Omental fat pad (tissue), 3 donors: ENCODE measurements at regions not wholly inside any gene's neighbourhood (a gene's known extent, or its start where the extent isn't known, plus 50 kb on each side); places are given as distances from the start of the nearest gene placed in this dataset.

Experiments
- ATAC-seq: fragments of 150-250 bp; one replicate; pipeline ENCODE4 v1.9.1; 2016; ENCODE audit warnings: mild to moderate bottlenecking, moderate library complexity; ENCODE audit not compliant: low FRiP score
- DNase-seq: peaks from one replicate; pipeline ENCODE4 v3.0.0-alpha.2; 2019; ENCODE audit warnings: low spot score
- TF ChIP-seq, protein P1 (sequence below), 3 donors: fragments of 450-650 bp; IDR thresholded peaks; one replicate each; pipeline ENCODE4 v1.5.1; 2016 to 2017; ENCODE audit warnings: antibody characterized with exemption in 3 of 3, mild to moderate bottlenecking in 3 of 3, moderate library complexity in 2 of 3

DNA sequence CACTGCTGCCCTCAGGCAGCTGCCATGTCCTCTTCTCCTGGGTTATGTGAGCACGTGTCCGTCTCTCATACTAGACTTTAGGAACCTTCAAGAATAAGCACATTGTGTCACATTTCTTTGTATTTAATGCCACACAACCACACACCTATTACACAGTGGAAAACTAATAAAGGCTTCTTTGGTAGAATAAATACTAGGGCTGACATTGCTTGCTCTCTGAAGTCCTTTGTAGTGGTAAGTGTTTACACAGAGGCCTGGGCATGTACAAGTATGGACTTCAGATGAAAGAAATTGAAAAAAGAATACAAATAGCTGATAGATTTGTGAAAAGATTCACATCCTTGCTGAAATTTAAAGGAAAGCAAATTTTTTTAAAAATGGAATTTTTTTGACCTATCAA lies 188.1 kb upstream of the CCL2 start:
- DNase-seq (no peak), ATAC-seq (no peak)
- TF ChIP-seq, protein P1, sequence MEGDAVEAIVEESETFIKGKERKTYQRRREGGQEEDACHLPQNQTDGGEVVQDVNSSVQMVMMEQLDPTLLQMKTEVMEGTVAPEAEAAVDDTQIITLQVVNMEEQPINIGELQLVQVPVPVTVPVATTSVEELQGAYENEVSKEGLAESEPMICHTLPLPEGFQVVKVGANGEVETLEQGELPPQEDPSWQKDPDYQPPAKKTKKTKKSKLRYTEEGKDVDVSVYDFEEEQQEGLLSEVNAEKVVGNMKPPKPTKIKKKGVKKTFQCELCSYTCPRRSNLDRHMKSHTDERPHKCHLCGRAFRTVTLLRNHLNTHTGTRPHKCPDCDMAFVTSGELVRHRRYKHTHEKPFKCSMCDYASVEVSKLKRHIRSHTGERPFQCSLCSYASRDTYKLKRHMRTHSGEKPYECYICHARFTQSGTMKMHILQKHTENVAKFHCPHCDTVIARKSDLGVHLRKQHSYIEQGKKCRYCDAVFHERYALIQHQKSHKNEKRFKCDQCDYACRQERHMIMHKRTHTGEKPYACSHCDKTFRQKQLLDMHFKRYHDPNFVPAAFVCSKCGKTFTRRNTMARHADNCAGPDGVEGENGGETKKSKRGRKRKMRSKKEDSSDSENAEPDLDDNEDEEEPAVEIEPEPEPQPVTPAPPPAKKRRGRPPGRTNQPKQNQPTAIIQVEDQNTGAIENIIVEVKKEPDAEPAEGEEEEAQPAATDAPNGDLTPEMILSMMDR (IDR thresholded peaks at IDR 0.05) = no peak

DNA sequence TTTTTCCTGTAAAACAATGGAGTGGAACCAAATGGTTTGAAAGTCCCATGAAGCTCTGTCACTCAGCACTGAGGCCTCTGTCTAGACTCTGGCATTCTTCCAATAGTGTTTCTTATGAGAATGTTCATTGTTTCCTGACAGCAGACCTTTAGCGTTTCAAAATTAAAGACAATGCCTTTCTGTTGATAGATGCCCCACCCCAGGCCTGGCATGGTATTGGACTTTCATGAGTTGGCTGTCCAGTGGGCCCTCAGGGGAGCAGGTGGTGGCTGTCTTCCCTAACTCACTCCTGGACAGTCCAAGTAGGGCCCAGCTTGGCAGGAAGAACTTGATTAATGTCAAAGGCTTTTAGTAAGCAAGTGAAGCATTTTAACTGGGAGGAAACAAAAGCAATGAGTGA lies 186.5 kb upstream of the CCL2 start:
- no peak for ATAC-seq
- no peak for DNase-seq
- TF ChIP-seq, protein P1 (IDR thresholded peaks at IDR 0.05) = no peak

DNA sequence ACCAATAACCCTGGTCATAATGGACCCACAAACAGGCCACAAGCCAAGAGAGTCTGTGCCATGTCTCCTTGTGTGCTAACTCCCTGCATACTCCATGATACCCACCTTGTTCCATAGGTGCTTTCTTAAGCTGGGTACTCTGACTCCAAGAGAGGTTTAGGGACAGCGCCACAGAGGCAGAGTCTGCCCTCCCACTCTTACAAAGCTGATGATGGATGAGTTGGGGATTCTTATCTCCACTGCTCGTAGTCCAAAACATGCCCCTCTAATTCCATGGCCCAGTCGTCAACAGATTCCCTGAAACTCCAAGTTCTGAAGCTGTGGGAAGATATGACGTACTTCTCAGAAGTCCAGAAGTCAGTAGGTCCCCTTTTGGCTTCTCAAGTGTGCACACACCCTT lies 184.4 kb upstream of the CCL2 start:
- TF ChIP-seq, protein P1 (IDR thresholded peaks at IDR 0.05) = no peak
- DNase-seq (no peak), ATAC-seq (no peak)

DNA sequence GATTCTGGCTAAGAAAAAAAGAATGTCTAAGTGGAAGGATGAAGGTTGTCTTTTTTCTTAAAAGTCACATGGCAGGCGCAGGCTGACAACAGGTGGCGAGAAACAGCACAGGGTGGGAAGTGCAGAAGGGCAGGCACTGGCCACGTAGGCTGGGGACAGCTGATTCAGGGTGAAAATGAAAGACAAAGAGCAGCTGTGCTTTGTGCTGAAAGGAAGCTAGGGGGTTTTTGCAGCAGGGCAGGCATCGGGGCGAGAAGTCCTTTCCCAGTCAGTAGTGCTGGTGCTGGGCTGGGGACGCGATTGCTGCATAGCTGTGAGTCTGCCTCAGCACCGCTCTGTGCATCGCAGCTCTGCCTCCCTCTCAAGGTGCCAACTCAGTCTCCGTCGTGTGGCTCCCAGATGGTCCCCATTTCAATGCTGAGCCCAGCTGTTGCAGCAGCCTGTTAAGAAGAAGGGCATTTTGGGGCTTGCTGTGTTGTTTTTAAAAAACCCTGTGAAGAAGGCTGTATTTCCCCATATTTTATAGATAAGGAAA lies 183.1 kb upstream of the CCL2 start:
- ATAC-seq (no peak), DNase-seq (no peak)
- TF ChIP-seq, protein P1 (IDR thresholded peaks at IDR 0.05) = no peak

DNA sequence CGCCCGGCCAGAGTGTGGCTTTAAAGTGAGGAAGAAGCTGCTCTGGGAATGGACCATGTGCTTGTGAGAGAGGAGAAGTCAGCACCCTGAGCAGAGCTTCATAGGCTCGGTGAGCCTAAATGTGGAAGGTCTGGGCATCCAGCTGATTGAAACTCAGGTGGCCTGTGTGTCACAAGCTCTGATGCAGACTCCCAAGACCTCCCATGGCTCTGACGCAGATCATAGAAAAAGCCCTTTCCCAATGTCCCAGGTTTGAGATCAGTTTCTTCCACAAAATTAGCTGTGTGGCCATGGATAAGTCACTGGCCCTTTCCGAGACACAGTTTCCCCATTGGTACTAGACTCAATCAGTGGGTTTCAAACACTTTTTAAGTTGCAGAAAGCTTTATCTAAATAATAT lies 180.0 kb upstream of the CCL2 start:
- no peak for DNase-seq

DNA sequence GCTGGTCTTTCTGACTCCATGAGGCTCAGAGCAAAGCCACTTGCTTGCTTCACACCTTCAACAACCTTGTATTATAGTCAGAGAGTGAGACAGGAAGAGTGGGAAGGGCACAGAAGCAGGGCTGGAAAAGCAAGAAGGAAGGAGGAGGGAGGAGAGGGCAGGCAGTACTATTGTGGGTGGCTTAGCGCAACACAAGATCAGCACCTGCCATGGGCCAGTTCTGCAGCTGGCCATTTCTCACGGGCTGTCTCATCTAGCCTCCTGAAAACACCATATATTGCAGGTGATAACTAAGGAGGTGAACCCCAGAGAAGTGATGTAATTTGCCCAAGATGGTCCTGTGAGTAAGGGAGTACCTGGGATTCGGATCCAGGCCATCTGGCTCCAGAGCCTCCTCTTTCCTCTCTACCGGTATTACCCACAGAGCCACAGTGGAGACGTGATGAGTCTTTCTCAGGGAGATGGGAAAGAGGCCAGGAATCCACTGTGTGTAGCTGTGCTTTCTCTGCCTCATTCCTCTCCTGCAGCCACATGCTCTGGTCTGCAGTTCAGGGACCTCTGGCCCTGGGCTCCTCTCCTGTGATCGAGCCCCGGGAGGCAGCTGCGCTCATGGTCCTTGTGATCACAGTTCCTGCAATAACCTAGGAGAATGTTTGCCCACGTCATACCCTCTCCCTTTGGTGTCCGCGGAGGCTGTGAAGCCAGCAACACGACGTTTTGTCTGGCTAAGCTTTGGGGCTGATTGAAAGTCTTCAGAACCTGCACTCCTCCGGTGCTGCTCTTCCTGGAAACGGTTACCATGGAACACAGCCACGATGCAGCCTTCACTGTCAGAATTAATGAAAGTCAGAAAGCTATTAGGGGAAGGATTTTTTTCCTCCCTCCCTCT lies 178.1 kb upstream of the CCL2 start:
- TF ChIP-seq, protein P1 (IDR thresholded peaks at IDR 0.05) = no peak
- DNase-seq (no peak), ATAC-seq (no peak)

More for the DNA sequence above, 180.0 kb upstream of the CCL2 start:
- TF ChIP-seq, protein P1 (IDR thresholded peaks at IDR 0.05) = no peak
- ATAC-seq = no peak

DNA sequence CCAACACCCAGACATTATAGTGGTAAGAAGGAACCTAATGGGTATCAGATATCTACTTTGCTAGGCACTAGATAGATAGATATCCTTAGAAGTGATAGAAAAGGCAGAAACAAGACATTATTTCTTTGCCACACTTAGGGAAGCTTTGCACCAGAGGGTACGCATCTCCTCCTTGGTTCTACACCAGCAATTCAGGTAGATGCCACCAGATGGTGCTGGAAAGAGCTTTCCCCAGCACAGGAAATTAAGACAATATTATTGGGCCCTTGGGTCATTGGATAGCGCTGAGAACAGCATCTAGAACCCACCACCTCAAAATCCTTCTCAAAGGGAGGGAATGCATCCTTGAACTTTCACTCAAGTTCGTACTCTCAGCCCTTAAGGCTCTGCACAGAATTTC lies 173.8 kb upstream of the CCL2 start:
- DNase-seq (no peak), ATAC-seq (no peak)
- TF ChIP-seq, protein P1 (IDR thresholded peaks at IDR 0.05) = no peak
